ENCODE measurements at regions not wholly inside any gene's neighbourhood (a gene's known extent, or its start where the extent isn't known, plus 50 kb on each side); places are given as distances from the start of the nearest gene placed in this dataset.

DNA sequence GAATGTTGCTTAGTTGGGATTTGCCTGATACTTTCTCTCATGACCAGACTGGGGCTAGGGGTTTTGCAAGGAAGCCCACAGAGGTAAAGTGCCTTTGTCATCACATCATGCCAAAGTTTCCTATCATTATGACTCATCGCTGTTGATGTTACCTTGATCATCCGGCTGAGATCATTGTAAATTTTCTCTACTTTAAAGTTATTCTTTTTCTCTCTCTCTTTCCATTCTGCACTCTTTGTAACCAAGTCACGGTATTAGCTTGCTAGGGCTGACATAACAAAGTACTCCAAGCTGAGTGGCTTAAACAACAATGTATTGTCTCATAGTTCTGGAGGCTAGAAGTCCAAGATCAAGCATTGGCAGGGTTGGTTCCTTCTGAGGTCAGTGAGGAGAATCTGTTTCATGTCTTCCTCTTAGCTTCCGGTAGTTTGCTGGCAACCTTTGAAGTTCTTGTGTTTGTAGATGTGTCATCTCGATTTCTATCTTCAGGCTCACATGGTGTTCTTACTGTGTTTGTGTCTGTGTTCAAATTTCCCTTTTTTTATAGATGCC lies 113.0 kb downstream of the DTHD1 start:
- no peak for DNase-seq (ENCODE audit: extremely low spot score, insufficient read length, low read depth)
- FAIRE-seq, result no peak

DNA sequence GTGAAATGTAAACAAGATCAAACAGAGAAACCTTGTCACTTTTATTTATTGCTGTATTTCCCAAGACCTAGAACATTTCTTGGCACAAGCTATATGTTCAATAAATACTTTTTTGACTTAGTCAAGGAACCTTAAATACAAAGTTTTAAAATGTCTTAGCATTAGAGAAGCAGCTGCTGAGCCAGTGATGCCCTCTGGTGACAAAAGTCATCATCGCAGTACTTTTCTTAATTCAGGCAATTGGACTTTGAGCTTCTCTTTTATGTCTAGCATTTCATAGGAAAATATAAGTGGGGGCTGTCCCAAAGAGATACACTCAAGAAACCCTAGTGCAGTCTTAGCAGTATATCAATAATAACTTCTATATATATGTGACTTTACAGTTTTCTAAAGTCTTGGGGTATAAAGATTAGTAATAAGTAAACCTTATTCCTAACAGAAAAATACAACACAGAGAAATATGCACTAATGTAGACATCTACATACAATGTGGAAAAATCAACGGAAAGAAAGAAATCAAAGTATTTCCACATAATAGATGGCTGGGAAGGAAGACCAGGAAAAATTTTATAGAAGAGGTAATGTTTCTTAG lies 118.4 kb downstream of the DTHD1 start:
- DNase-seq (ENCODE audit: extremely low spot score, insufficient read length, low read depth), result no peak
- peak; percentile 84 for FAIRE-seq

DNA sequence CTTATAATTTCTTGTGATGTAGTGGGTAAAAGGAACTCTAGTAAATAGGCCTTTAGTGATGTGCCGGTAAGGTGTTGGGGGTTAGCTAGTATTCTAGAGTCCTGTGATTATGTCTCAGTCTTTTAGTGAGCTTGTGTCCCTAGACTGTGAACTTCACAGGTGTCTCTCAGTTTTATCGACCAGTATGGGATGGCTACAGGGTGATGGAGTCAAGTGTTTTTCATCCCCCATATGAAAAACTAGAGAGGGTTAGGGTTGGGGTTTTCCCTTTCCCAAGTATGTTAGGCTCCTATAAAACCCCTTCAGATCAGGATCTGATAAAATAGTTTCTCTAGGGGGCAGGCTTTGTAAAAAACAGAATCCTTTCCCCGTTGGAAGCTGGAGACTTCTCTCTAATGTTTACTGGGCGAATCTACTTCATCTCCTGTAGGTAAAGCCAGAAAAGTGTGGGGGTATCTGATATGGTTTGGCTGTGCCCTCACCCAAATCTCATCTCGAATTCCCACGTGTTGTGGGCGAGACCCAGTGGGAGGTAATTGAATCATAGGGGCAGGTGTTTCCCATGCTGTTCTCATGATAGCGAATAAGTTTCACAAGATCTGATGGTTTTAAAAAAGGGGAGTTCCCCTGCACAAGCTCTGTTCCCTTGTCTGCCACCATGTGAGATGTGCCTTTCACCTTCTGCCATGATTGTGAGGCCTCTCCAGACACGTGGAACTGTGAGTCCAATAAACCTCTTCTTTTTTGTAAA lies 120.8 kb downstream of the DTHD1 start:
- FAIRE-seq, result peak; percentile 44
- no peak for DNase-seq (ENCODE audit: extremely low spot score, insufficient read length, low read depth)

DNA sequence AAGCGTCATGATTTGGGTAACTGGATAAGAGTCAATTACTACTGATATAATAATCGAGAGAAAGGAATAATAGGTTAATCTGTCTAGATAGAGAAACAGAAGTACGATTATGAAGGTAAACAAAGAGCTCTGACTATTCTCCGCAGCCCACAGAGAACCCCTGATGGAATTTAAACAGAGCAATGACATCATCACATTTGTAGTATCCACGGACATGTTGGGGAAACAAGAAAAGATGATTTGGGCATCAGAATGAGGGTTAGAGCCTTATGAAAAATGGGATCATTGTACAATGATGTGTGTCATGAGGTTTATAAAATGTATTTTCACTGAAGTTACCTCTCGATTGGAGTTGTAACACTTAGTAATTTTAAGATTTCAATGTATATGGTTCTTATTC lies 129.9 kb downstream of the DTHD1 start:
- FAIRE-seq (no peak), DNase-seq (ENCODE audit: extremely low spot score, insufficient read length, low read depth) (no peak)

- DNase-seq (ENCODE audit: extremely low spot score, insufficient read length, low read depth) (no peak), FAIRE-seq (peak; percentile 68)
Measured at GRCh38 chr4:36414248-36414647, 132.8 kb downstream of the DTHD1 start.

DNA sequence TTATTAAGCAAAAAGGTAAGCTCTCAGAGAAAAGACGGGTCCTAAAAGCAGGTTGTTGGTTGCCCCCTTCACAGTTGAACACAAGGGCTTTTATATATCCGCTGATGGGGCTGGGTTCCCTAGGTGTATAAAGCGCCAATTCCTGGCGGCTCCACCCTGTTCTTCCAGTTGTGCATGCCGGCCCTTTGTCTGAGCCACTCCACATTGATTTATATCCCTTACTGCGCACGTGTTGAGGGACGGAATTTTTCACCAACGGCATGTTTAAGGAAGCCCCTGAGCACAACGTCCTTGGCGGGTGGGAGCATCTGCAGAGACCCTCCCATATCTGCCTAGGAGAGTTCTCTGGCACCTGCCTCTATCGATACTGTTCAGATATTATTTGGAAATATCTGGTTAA lies 135.7 kb downstream of the DTHD1 start:
- FAIRE-seq (no peak), DNase-seq (ENCODE audit: extremely low spot score, insufficient read length, low read depth) (no peak)

- no peak for FAIRE-seq
- no peak for DNase-seq (ENCODE audit: extremely low spot score, insufficient read length, low read depth)
Measured at GRCh38 chr4:36420111-36420679, 138.8 kb downstream of the DTHD1 start.

DNA sequence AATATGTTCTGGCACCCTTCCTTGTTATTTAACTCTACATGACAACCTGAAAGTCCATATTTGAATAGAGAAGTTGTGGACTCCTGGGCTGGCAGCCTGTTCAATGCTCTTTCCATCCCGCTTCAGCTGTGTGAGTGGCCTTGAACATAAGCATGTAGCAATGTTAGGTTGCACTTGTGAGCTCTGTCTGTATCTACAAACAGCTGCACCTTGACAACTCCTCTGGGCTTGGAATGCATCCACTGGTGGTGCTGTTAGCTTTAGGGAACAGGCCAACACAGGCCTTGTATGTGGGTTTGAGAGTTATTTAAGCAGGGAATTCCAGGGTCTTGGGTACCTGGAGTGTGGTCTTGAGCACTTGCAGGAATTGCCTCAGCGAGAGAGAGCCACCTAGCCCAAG lies 141.2 kb downstream of the DTHD1 start:
- DNase-seq (ENCODE audit: extremely low spot score, insufficient read length, low read depth) (no peak), FAIRE-seq (no peak)

- DNase-seq (ENCODE audit: extremely low spot score, insufficient read length, low read depth) (no peak), FAIRE-seq (no peak)
Measured at GRCh38 chr4:36426741-36427140, 145.3 kb downstream of the DTHD1 start.

- FAIRE-seq (no peak), DNase-seq (ENCODE audit: extremely low spot score, insufficient read length, low read depth) (no peak)
Measured at GRCh38 chr4:36427696-36428095, 146.3 kb downstream of the DTHD1 start.

DNA sequence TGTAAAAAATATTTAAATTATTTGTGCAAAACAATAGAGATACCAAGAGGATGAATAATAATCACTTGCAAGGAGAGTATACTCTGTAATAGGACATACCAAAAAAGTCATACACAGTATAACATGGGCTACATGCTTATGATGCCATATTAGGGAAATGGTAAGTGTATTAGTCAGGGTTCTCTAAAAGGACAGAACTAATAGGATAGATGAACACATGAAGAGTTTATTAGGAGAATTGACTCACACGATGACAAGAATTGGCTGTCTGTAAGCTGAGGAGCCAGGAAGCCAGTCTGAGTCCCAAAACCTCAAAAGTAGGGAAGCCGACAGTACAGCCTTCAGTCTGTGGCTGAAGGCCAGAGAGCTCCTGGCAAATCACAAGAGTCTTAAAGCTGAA lies 151.2 kb downstream of the DTHD1 start:
- DNase-seq (ENCODE audit: extremely low spot score, insufficient read length, low read depth), result no peak
- FAIRE-seq, result no peak

GRCh38 chr4:36439556-36439955 lies 158.1 kb downstream of the DTHD1 start:
- FAIRE-seq (no peak), DNase-seq (ENCODE audit: extremely low spot score, insufficient read length, low read depth) (no peak)

- FAIRE-seq, result peak; percentile 5
- no peak for DNase-seq (ENCODE audit: extremely low spot score, insufficient read length, low read depth)
Measured at GRCh38 chr4:36445480-36445879, 164.1 kb downstream of the DTHD1 start.

DNA sequence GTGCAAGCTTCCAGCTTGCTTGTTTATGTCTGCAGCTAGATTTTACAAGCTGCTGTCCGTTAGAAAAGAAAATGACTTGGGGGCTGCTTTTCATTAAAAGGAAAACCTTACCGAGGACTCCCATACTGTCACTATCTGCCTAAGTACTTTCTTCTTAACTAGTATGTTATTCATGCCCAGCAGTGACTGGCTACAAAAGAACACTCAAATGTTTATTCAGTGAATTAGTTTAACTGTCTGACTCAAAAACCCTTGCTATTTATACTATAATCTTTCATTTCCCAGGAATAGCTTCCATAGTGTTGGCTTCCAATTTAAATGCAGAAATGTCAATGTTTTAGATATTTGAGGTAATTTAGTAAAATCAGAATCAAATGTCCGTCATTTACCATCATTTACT lies 164.9 kb downstream of the DTHD1 start:
- DNase-seq (ENCODE audit: extremely low spot score, insufficient read length, low read depth), result no peak
- FAIRE-seq, result no peak

- DNase-seq (ENCODE audit: extremely low spot score, insufficient read length, low read depth), result no peak
- no peak for FAIRE-seq
Measured at GRCh38 chr4:36461344-36461743, 179.9 kb downstream of the DTHD1 start.

GRCh38 chr4:36467670-36468069 lies 186.3 kb downstream of the DTHD1 start:
- FAIRE-seq (no peak), DNase-seq (ENCODE audit: extremely low spot score, insufficient read length, low read depth) (no peak)

GRCh38 chr4:36471903-36472302 lies 190.5 kb downstream of the DTHD1 start:
- no peak for FAIRE-seq
- no peak for DNase-seq (ENCODE audit: extremely low spot score, insufficient read length, low read depth)

DNA sequence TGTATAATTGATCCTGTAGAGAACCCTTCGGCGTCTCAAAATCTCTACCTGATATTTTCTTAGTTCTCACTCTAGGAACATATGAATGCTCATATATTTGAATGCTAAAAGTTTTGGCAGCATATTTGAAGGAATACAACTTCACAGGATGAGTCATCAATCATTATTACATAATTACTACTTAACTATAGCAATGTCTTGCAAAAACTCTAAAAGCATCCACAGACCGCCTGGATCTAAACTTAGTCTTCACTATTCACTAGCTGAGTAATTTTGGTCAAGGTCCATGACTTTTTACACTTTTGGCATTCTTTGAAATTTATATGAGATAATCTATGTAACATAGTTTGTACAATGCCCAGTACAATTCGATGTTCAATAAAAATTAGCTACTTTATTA lies 194.7 kb downstream of the DTHD1 start:
- FAIRE-seq (no peak), DNase-seq (ENCODE audit: extremely low spot score, insufficient read length, low read depth) (no peak)

DNA sequence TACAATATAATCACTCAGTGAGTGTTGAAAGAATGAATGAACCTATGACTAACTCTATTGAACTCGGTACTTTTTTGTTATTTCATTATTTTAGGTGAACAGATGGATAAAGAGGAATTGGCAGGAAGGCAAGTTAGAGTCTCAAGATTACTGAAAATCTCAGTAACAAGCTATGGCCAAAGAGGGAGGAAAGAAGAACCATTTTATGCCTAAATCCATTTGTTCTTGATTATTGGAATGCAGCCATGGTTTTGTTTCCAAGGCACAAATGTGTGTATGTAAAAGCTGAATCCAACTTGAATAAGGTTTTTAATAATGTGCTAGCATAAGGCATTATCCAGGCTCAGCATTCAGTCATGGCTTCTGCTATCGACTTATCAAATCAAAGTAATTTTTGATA lies 196.4 kb downstream of the DTHD1 start:
- DNase-seq (ENCODE audit: extremely low spot score, insufficient read length, low read depth) (no peak), FAIRE-seq (no peak)

DNA sequence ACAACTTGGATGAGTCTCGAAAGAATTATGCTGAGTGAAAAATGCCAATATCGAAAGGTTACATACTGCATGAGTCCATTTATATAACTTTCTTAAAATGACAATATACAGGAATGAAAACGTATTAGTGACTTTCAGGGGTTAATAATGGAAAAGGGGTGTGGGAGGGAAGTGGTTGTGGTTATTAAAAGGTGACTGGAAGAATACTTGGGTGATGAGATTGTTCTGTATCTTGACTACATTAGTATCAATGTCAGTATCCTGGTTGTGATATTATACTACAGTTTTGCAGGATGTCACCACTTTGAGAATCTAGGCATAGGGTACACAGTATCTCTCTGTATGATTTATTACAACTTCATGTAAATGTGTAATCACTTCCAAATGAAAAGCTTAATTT lies 204.5 kb downstream of the DTHD1 start:
- FAIRE-seq, result no peak

GRCh38 chr4:36489798-36490197 lies 208.4 kb downstream of the DTHD1 start:
- FAIRE-seq, result no peak
- DNase-seq (ENCODE audit: extremely low spot score, insufficient read length, low read depth), result no peak

More for the DNA sequence above, 204.5 kb downstream of the DTHD1 start:
- no peak for DNase-seq (ENCODE audit: extremely low spot score, insufficient read length, low read depth)

Data from GM18507 (cell line).